SK-N-SH treated with all-trans-retinoic acid at 6 μM for 48 hours (cell line): ENCODE measurements at regions not wholly inside any gene's neighbourhood (a gene's known extent, or its start where the extent isn't known, plus 50 kb on each side); places are given as distances from the start of the nearest gene placed in this dataset.

Experiments used
- BACH2 ChIP-seq: fragments of 250-450 bp; sonication (Bioruptor Pico); IDR thresholded peaks from 2 replicates; pipeline ENCODE4 v1.9.0; 2021; ENCODE audit warnings: mild to moderate bottlenecking, borderline replicate concordance
- ESRRG ChIP-seq: fragments of 250-450 bp; sonication (Bioruptor Pico); IDR thresholded peaks from 2 replicates; pipeline ENCODE4 v1.6.1; 2021; ENCODE audit warnings: mild to moderate bottlenecking
- ISL1 ChIP-seq: fragments of 250-450 bp; sonication (Bioruptor Pico); IDR thresholded peaks from 2 replicates; pipeline ENCODE4 v2.1.2; 2022; ENCODE audit warnings: mild to moderate bottlenecking, moderate library complexity
- OSR1 ChIP-seq: fragments of 250-450 bp; sonication (Bioruptor Pico); IDR thresholded peaks from 2 replicates; pipeline ENCODE4 v1.8.0; 2022; ENCODE audit warnings: moderate library complexity, mild to moderate bottlenecking, inconsistent platforms
- PPARA ChIP-seq: fragments of 250-450 bp; sonication (Bioruptor Pico); IDR thresholded peaks from 2 replicates; pipeline ENCODE4 v1.5.0; 2020; ENCODE audit warnings: mild to moderate bottlenecking, borderline replicate concordance
- RARB ChIP-seq: fragments of 250-450 bp; sonication (Bioruptor Pico); IDR thresholded peaks from 2 replicates; pipeline ENCODE4 v1.8.0; 2021; ENCODE audit warnings: mild to moderate bottlenecking, moderate library complexity
- TOX ChIP-seq: fragments of 250-450 bp; sonication (Bioruptor Pico); IDR thresholded peaks from 2 replicates; pipeline ENCODE4 v1.8.0; 2021; ENCODE audit warnings: mild to moderate bottlenecking, moderate library complexity, borderline replicate concordance
- ZFP3 ChIP-seq: fragments of 250-450 bp; sonication (Bioruptor Pico); IDR thresholded peaks from 2 replicates; pipeline ENCODE4 v1.5.0; 2020; ENCODE audit warnings: mild to moderate bottlenecking, moderate library complexity
- ZFP30 ChIP-seq: fragments of 450-650 bp; formaldehyde crosslinking; IDR thresholded peaks from 2 replicates; pipeline ENCODE4 v1.5.0; 2022; ENCODE audit warnings: mild to moderate bottlenecking, moderate library complexity
- ZNF8 ChIP-seq: fragments of 450-650 bp; formaldehyde crosslinking; IDR thresholded peaks from 2 replicates; pipeline ENCODE4 v1.5.0; 2020; ENCODE audit warnings: mild to moderate bottlenecking, moderate library complexity
- TF ChIP-seq, protein P1 (sequence below): fragments of 250-450 bp; sonication (Bioruptor Pico); IDR thresholded peaks from 2 replicates; pipeline ENCODE4 v1.8.0; 2021; ENCODE audit warnings: low read depth, mild to moderate bottlenecking, moderate library complexity, borderline replicate concordance
- TF ChIP-seq, protein P2 (sequence below): fragments of 250-450 bp; sonication (Bioruptor Pico); IDR thresholded peaks from 2 replicates; pipeline ENCODE4 v1.8.0; 2020; ENCODE audit warnings: mild to moderate bottlenecking, moderate library complexity, borderline replicate concordance

DNA sequence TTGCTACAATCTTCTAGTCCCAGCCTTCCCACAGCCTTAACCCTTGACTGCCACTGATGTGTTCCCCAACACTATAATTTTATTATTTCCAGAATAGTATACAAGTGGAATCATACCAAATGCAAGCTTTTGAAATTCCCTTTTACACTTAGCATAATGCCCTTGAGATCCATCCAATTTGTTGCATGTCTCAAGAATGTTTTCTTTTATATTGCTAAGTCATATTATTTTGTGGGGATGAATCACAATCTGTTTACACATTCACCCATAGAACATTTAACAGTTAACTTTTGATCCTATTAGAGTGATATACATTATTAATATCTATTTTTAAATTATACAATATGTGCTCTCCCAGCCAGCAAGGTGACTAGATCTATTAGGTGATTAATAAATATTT, 74.3 kb upstream of the KYNU start:
- TF ChIP-seq PPARA = no peak
- TF ChIP-seq, protein P1, sequence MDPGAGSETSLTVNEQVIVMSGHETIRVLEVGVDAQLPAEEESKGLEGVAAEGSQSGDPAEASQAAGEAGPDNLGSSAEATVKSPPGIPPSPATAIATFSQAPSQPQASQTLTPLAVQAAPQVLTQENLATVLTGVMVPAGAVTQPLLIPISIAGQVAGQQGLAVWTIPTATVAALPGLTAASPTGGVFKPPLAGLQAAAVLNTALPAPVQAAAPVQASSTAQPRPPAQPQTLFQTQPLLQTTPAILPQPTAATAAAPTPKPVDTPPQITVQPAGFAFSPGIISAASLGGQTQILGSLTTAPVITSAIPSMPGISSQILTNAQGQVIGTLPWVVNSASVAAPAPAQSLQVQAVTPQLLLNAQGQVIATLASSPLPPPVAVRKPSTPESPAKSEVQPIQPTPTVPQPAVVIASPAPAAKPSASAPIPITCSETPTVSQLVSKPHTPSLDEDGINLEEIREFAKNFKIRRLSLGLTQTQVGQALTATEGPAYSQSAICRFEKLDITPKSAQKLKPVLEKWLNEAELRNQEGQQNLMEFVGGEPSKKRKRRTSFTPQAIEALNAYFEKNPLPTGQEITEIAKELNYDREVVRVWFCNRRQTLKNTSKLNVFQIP (CRISPR knock-in tag) = no peak
- no peak for TF ChIP-seq OSR1 (CRISPR knock-in tag)
- TF ChIP-seq ISL1 = no peak
- TF ChIP-seq BACH2 (CRISPR knock-in tag) = no peak
- no peak for TF ChIP-seq ZNF8 (CRISPR knock-in tag)
- no peak for TF ChIP-seq ZFP3 (CRISPR knock-in tag)
- TF ChIP-seq RARB (CRISPR knock-in tag) = no peak
- no peak for TF ChIP-seq TOX (CRISPR knock-in tag)
- no peak for TF ChIP-seq ESRRG (CRISPR knock-in tag)
- TF ChIP-seq ZFP30 (CRISPR knock-in tag) = no peak
- TF ChIP-seq, protein P2, sequence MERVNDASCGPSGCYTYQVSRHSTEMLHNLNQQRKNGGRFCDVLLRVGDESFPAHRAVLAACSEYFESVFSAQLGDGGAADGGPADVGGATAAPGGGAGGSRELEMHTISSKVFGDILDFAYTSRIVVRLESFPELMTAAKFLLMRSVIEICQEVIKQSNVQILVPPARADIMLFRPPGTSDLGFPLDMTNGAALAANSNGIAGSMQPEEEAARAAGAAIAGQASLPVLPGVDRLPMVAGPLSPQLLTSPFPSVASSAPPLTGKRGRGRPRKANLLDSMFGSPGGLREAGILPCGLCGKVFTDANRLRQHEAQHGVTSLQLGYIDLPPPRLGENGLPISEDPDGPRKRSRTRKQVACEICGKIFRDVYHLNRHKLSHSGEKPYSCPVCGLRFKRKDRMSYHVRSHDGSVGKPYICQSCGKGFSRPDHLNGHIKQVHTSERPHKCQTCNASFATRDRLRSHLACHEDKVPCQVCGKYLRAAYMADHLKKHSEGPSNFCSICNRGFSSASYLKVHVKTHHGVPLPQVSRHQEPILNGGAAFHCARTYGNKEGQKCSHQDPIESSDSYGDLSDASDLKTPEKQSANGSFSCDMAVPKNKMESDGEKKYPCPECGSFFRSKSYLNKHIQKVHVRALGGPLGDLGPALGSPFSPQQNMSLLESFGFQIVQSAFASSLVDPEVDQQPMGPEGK (CRISPR knock-in tag) = no peak
